Fibroblast of lung (primary cell): ENCODE measurements at regions not wholly inside any gene's neighbourhood (a gene's known extent, or its start where the extent isn't known, plus 50 kb on each side); places are given as distances from the start of the nearest gene placed in this dataset.

ENCODE experiments used
- DNase-seq, 2 donors: peaks; one replicate each; pipeline versions ENCODE4 v3.0.0 to v3.0.0-alpha.2; 2010; ENCODE audit warnings: low read depth in 2 of 2
- H2AFZ ChIP-seq: 2 replicates; pipeline ENCODE4 v1.5.1; 2012; ENCODE audit warnings: low read length, control low read depth, inconsistent platforms
- H3K27ac ChIP-seq: 2 replicates; pipeline ENCODE4 v1.5.1; 2011; ENCODE audit warnings: low read length, control low read depth; ENCODE audit not compliant: insufficient read depth
- H3K27me3 ChIP-seq: 2 replicates; pipeline ENCODE4 v1.5.1; 2011; ENCODE audit warnings: mild to moderate bottlenecking, low read length; ENCODE audit not compliant: control insufficient read depth, insufficient read depth
- H3K36me3 ChIP-seq: 2 replicates; pipeline ENCODE4 v1.5.1; 2011; ENCODE audit warnings: low read length; ENCODE audit not compliant: control insufficient read depth, insufficient read depth
- H3K4me1 ChIP-seq: 2 replicates; pipeline ENCODE4 v1.5.1; 2011; ENCODE audit warnings: low read length; ENCODE audit not compliant: control insufficient read depth, insufficient read depth; ENCODE audit errors: extremely low read depth
- H3K4me2 ChIP-seq: 2 replicates; pipeline ENCODE4 v1.5.1; 2011; ENCODE audit warnings: low read length, control low read depth; ENCODE audit not compliant: insufficient read depth; ENCODE audit errors: extremely low read depth
- H3K4me3 ChIP-seq, 4 experiments: fragments of 200-600 bp in 1 of 4; sonication (generic) in 1 of 4; replicated peaks in 1 of 4; 2 replicates each; pipeline ENCODE4 v1.5.1; 2011 to 2016; ENCODE audit warnings: low read length in 4 of 4, low read depth in 3 of 4, mild to moderate bottlenecking in 3 of 4, control low read depth in 2 of 4, inconsistent platforms in 1 of 4, mixed read lengths in 1 of 4; ENCODE audit not compliant: insufficient read depth in 1 of 4; ENCODE audit errors: control extremely low read depth in 1 of 4
- H3K79me2 ChIP-seq: 2 replicates; pipeline ENCODE4 v1.5.1; 2012; ENCODE audit warnings: mild to moderate bottlenecking, low read length, inconsistent platforms; ENCODE audit not compliant: control insufficient read depth, insufficient read depth
- H3K9ac ChIP-seq: 2 replicates; pipeline ENCODE4 v1.5.1; 2011; ENCODE audit warnings: mild to moderate bottlenecking, low read length, control low read depth; ENCODE audit not compliant: insufficient read depth
- H3K9me3 ChIP-seq: 2 replicates; pipeline ENCODE4 v1.5.1; 2012; ENCODE audit warnings: low read depth, low read length; ENCODE audit not compliant: control insufficient read depth, insufficient read depth
- H4K20me1 ChIP-seq: 2 replicates; pipeline ENCODE4 v1.5.1; 2011; ENCODE audit warnings: low read length; ENCODE audit not compliant: control insufficient read depth, insufficient read depth; ENCODE audit errors: extremely low read depth
- CTCF ChIP-seq, 2 donors: IDR thresholded peaks in 1 of 2; conservative IDR thresholded peaks in 1 of 2; 1 replicate in 1 of 2; 2 replicates in 1 of 2; pipeline ENCODE4 v1.5.1; 2011 to 2012; ENCODE audit warnings: low read length in 2 of 2, control low read depth in 1 of 2, inconsistent platforms in 1 of 2, low read depth in 1 of 2, mild to moderate bottlenecking in 1 of 2
- EZH2 ChIP-seq: IDR thresholded peaks from 2 replicates; pipeline ENCODE4 v1.5.1; 2012; ENCODE audit warnings: low read length, control low read depth, mild to moderate bottlenecking; ENCODE audit errors: missing control alignments

GRCh38 chr18:70991577-70991976, 702.7 kb downstream of the SOCS6 start:
- Histone ChIP-seq H3K27ac (no peak overlapping the region), H3K4me2 (no peak overlapping the region), H3K4me3 (no peak overlapping the region), H2AFZ (no peak overlapping the region), H3K36me3 (no peaks in the 10 kb centered on the region), H3K9me3 (no peaks in the 10 kb centered on the region), H3K9ac (no peak overlapping the region), H3K4me1 (no peaks in the 10 kb centered on the region), H3K27me3 (no peaks in the 10 kb centered on the region), H3K79me2 (no peaks in the 10 kb centered on the region), H4K20me1 (no peaks in the 10 kb centered on the region)
- DNase-seq, result peak; percentile 2 to 47
- TF ChIP-seq EZH2 (no peak), CTCF (conservative IDR thresholded peaks at IDR 0.05 in 1 of 2, IDR thresholded peaks at IDR 0.05 in 1 of 2; ENCODE audit: low read depth in 1 of 2, low read length in 2 of 2) (no peak)

GRCh38 chr18:70985948-70986347, 697.1 kb downstream of the SOCS6 start:
- H4K20me1 ChIP-seq, result no peaks in the 10 kb centered on the region
- H3K4me3 ChIP-seq, result no peak overlapping the region
- H2AFZ ChIP-seq, result no peak overlapping the region
- H3K4me2 ChIP-seq, result no peak overlapping the region
- no peak for DNase-seq
- no peaks in the 10 kb centered on the region for H3K27me3 ChIP-seq
- H3K9me3 ChIP-seq, result no peaks in the 10 kb centered on the region
- H3K27ac ChIP-seq, result no peak overlapping the region
- H3K36me3 ChIP-seq, result no peaks in the 10 kb centered on the region
- H3K9ac ChIP-seq, result no peak overlapping the region
- no peaks in the 10 kb centered on the region for H3K79me2 ChIP-seq
- TF ChIP-seq EZH2 (no peak), CTCF (conservative IDR thresholded peaks at IDR 0.05 in 1 of 2, IDR thresholded peaks at IDR 0.05 in 1 of 2; ENCODE audit: low read depth in 1 of 2, low read length in 2 of 2) (no peak)
- no peaks in the 10 kb centered on the region for H3K4me1 ChIP-seq

- H3K27me3 ChIP-seq, result no peaks in the 10 kb centered on the region
- H2AFZ ChIP-seq, result no peak overlapping the region
- no peaks in the 10 kb centered on the region for H4K20me1 ChIP-seq
- no peak overlapping the region for H3K9ac ChIP-seq
- DNase-seq, result no peak
- no peaks in the 10 kb centered on the region for H3K4me1 ChIP-seq
- no peak for TF ChIP-seq EZH2
- TF ChIP-seq CTCF (conservative IDR thresholded peaks at IDR 0.05 in 1 of 2, IDR thresholded peaks at IDR 0.05 in 1 of 2; ENCODE audit: low read depth in 1 of 2, low read length in 2 of 2), result no peak
- no peaks in the 10 kb centered on the region for H3K79me2 ChIP-seq
- no peaks in the 10 kb centered on the region for H3K9me3 ChIP-seq
- no peak overlapping the region for H3K27ac ChIP-seq
- no peak overlapping the region for H3K4me3 ChIP-seq
- H3K36me3 ChIP-seq, result no peaks in the 10 kb centered on the region
- no peak overlapping the region for H3K4me2 ChIP-seq
These were observed 693.4 kb downstream of the SOCS6 start for GRCh38 chr18:70982292-70982691.
